ENCODE measurements at regions not wholly inside any gene's neighbourhood (a gene's known extent, or its start where the extent isn't known, plus 50 kb on each side); places are given as distances from the start of the nearest gene placed in this dataset.

GRCh38 chr4:55011761-55012160 lies 113.6 kb downstream of the KDR start:
- TF ChIP-seq CTCF (IDR thresholded peaks at IDR 0.05): no peak
- TF ChIP-seq EP300 (IDR thresholded peaks at IDR 0.05; ENCODE audit: low read depth): no peak
- no peak for TF ChIP-seq POLR2A (IDR thresholded peaks at IDR 0.05)
- no peak for TF ChIP-seq POLR2AphosphoS5 (IDR thresholded peaks at IDR 0.05)
- intact Hi-C loops (cut with DNase I; ENCODE audit: low total_unique reads) (no loop called here), in situ Hi-C loops (cut with MboI; ENCODE audit: low pct_ligation_motif_present in 1 of 4, low pct_unique_long_range_greater_than_20kb in 1 of 4, low sequenced_read_pairs in 3 of 4) (no loop called here)
- Histone ChIP-seq H3K9me3 (no peaks in the 10 kb centered on the region), H3K27ac (no peak overlapping the region), H3K4me3 (no peak overlapping the region), H3K36me3 (no peaks in the 10 kb centered on the region), H3K27me3 (no peaks in the 10 kb centered on the region), H3K4me1 (no peaks in the 10 kb centered on the region)
- DNase-seq: no peak

GRCh38 chr4:55010550-55010949 lies 114.8 kb downstream of the KDR start:
- no peak overlapping the region for H3K27ac ChIP-seq
- H3K27me3 ChIP-seq: no peaks in the 10 kb centered on the region
- in situ Hi-C loops (cut with MboI; ENCODE audit: low pct_ligation_motif_present in 1 of 4, low pct_unique_long_range_greater_than_20kb in 1 of 4, low sequenced_read_pairs in 3 of 4) (no loop called here), intact Hi-C loops (cut with DNase I; ENCODE audit: low total_unique reads) (no loop called here)
- DNase-seq: no peak
- no peak for TF ChIP-seq CTCF (IDR thresholded peaks at IDR 0.05)
- TF ChIP-seq POLR2AphosphoS5 (IDR thresholded peaks at IDR 0.05): no peak
- TF ChIP-seq POLR2A (IDR thresholded peaks at IDR 0.05): no peak
- TF ChIP-seq EP300 (IDR thresholded peaks at IDR 0.05; ENCODE audit: low read depth): no peak
- no peak overlapping the region for H3K4me3 ChIP-seq
- H3K9me3 ChIP-seq: no peaks in the 10 kb centered on the region
- H3K36me3 ChIP-seq: no peaks in the 10 kb centered on the region
- H3K4me1 ChIP-seq: no peaks in the 10 kb centered on the region

- H3K36me3 ChIP-seq: no peaks in the 10 kb centered on the region
- intact Hi-C loops (cut with DNase I; ENCODE audit: low total_unique reads) (no loop called here), in situ Hi-C loops (cut with MboI; ENCODE audit: low pct_ligation_motif_present in 1 of 4, low pct_unique_long_range_greater_than_20kb in 1 of 4, low sequenced_read_pairs in 3 of 4) (no loop called here)
- TF ChIP-seq POLR2A (IDR thresholded peaks at IDR 0.05) (no peak), POLR2AphosphoS5 (IDR thresholded peaks at IDR 0.05) (no peak), CTCF (IDR thresholded peaks at IDR 0.05) (no peak), EP300 (IDR thresholded peaks at IDR 0.05; ENCODE audit: low read depth) (no peak)
- H3K4me3 ChIP-seq: no peak overlapping the region
- no peak overlapping the region for H3K27ac ChIP-seq
- H3K4me1 ChIP-seq: no peaks in the 10 kb centered on the region
- 77 to 82% methylated on average over 5 to 20 of the region's 20 CpGs for WGBS, 2 donors (ENCODE audit: low coverage in 1 of 2)
- H3K27me3 ChIP-seq: no peaks in the 10 kb centered on the region
- DNase-seq: no peak
- H3K9me3 ChIP-seq: no peaks in the 10 kb centered on the region
Measured at GRCh38 chr4:55008166-55009056, 117.0 kb downstream of the KDR start.

- H3K36me3 ChIP-seq: no peaks in the 10 kb centered on the region
- in situ Hi-C loops (cut with MboI; ENCODE audit: low pct_ligation_motif_present in 1 of 4, low pct_unique_long_range_greater_than_20kb in 1 of 4, low sequenced_read_pairs in 3 of 4): no loop called here
- H3K9me3 ChIP-seq: no peaks in the 10 kb centered on the region
- DNase-seq: no peak
- intact Hi-C loops (cut with DNase I; ENCODE audit: low total_unique reads): no loop called here
- H3K27ac ChIP-seq: no peak overlapping the region
- H3K27me3 ChIP-seq: no peaks in the 10 kb centered on the region
- no peak overlapping the region for H3K4me3 ChIP-seq
- H3K4me1 ChIP-seq: no peaks in the 10 kb centered on the region
- WGBS, 2 donors (ENCODE audit: low coverage in 1 of 2): 90% methylated on average over 2 of the region's 2 CpGs
- TF ChIP-seq CTCF (IDR thresholded peaks at IDR 0.05) (no peak), POLR2A (IDR thresholded peaks at IDR 0.05) (no peak), POLR2AphosphoS5 (IDR thresholded peaks at IDR 0.05) (no peak)
Measured at GRCh38 chr4:55005910-55006309, 119.5 kb downstream of the KDR start.

Data from transverse colon (tissue), 4 donors.